ENCODE measurements at regions not wholly inside any gene's neighbourhood (a gene's known extent, or its start where the extent isn't known, plus 50 kb on each side); places are given as distances from the start of the nearest gene placed in this dataset.
"Not testable (repeated sequence)": the region's sequence is repeated elsewhere in the genome, so short reads cannot be mapped to it uniquely, and the experiment has no call there.

DNA sequence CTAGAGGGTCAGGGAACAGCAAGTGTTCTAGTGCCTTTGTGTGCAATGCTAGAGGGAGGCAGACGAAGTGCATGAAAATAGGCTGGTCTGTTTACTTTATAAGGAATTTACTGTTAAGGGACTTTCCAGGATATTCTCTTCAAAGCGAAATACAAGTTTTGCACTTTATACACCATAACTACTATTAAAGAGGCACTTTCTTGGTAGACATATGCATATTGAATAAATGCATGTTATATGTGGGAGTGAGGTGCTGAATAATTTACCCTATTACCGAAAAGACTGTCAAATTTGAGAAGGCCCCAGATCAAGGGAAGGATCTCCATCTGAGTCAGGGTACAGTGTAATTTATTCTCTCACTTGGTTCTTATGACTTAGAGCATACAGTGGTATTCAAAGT, 310.5 kb downstream of the S1PR1 start:
- DNase-seq (ENCODE audit: low read depth in 2 of 2) = no peak

GRCh38 chr1:101548376-101548775, 311.6 kb downstream of the S1PR1 start:
- DNase-seq (ENCODE audit: low read depth in 2 of 2) = no peak

GRCh38 chr1:101550581-101550980, 313.8 kb downstream of the S1PR1 start:
- DNase-seq (ENCODE audit: low read depth in 2 of 2) = no peak

DNA sequence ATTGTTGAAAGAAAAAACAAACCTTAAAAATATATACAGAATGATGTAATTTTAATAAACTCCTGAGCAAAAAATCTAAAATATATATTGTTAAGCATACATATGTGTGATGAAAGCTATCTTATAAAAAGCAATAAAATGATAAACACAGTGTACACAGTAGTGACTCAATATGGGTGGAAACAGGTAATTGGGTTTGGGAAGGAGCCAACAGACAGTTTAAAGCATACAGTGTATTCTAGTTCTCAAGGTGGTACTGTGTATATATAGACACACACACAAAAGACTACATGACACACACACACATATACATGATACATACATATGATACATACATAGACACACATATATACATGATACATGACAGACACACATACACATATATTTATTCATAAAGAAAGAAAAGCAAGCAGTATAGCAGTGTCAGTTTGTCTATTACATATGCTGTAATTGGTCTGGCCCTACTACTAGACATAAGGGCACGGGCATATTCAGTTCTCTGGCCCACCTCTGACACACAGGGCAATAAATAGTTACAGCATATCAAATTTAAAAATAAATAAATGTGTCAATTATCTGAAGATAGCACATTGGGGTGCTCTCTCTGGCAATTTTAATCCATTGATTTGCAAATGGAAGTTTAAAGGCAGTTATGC, 330.2 kb downstream of the S1PR1 start:
- DNase-seq (ENCODE audit: low read depth in 2 of 2) = no peak

- peak; percentile 5 to 29 for DNase-seq (ENCODE audit: low read depth in 2 of 2)
Observed at GRCh38 chr1:101567582-101568189, 330.9 kb downstream of the S1PR1 start.

DNA sequence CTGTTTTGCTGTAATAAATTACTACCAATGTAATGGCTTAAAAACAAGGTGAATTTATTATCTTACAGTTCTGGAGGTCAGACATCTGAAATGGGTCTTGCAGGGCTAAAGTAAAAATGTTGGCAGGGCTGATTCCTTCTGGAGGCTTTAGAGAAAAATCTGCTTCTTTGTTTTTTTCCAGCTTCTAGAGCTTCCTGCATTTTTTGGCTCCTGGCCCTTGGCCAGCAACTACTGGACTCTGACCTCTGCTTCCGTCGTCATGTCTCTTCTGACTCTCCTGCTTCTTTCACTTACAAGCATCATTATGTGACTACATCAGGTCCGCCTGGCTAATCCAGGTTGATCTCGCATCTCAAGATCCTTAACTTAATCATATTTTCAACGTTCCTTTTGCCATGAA, 350.9 kb downstream of the S1PR1 start:
- no peak for DNase-seq (ENCODE audit: low read depth in 2 of 2)

- DNase-seq (ENCODE audit: low read depth in 2 of 2) = no peak
Observed at GRCh38 chr1:101588677-101589076, 351.9 kb downstream of the S1PR1 start.

DNA sequence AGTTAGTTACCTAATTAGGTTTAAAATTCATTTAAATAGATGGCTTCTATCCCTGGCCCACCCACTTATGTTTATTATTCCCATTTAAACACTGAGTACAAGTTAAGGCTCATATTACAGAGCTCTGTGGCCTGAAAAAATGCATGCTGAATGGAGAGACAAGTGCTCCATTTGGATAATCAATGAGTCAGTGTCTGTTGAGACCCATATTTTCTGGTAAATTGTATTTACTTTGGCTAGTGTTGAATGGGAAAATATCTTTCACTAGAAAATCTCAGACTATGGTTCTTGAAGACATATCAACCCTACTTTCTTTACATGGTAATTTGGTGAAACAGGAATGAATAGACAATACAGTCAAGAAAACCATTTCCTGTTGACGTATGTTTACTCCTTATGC, 356.0 kb downstream of the S1PR1 start:
- DNase-seq (ENCODE audit: low read depth in 2 of 2) = no peak

GRCh38 chr1:101595881-101596374, 359.1 kb downstream of the S1PR1 start:
- no peak for DNase-seq (ENCODE audit: low read depth in 2 of 2)

GRCh38 chr1:101600615-101601014, 363.8 kb downstream of the S1PR1 start:
- not testable (repeated sequence) for DNase-seq (ENCODE audit: low read depth in 2 of 2)

DNA sequence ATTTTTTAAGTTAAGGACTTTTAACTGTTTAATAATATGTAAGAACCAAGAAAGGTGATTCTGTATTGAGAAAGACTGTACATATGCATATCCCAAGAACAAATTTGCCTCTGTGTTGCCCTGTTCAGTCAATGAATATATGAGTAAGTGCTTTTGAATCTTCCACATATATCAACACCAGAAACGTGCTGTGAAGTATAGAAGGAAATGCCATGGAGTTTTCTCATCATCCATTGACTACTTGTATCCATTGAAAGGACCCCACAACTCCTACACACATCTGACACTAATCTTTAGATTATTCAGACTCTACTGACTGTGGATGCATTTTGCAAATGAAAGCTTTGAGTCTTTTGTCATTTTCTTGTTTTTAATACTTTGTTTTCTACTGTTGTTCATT, 366.9 kb downstream of the S1PR1 start:
- no peak for DNase-seq (ENCODE audit: low read depth in 2 of 2)

DNA sequence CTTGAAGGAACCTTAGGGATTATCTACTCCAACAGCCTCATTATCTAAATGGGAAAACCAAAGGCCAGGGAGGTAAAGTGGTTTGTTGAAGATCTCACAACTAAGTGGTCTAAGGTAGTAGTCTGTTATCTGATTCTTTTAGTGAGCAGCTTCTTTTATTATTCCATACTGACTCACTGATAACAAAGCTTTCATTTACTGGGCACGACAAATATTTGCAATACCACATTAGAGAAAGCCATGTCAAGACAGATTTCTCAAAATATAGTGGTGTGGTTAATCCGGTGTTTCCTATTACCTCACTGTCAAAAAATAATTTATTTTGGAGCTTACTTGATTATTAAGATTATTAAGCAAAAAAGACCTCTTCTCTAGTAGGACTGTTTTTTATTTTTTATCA, 369.1 kb downstream of the S1PR1 start:
- no peak for DNase-seq (ENCODE audit: low read depth in 2 of 2)

DNA sequence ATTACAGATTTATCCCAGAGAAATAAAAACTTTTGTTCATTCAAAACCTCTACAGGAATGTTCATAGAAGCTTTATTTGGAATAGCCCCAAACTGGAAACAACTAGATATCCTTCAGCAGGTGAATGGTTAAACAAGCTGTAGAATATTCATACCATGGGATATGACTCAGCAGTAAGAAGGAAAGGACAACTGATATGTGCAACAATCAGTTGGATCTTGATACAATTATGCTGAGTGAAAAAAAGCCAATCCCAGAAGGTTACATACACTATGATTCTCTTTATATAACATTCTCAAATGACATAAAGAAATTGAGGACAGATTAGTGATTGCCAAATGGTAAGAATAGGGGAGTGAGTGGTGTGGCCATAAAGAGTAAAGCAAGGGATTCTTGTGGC, 376.7 kb downstream of the S1PR1 start:
- no peak for DNase-seq (ENCODE audit: low read depth in 2 of 2)

- no peak for DNase-seq (ENCODE audit: low read depth in 2 of 2)
Observed at GRCh38 chr1:101618900-101619299, 377.8 kb downstream of the OLFM3 start.

DNA sequence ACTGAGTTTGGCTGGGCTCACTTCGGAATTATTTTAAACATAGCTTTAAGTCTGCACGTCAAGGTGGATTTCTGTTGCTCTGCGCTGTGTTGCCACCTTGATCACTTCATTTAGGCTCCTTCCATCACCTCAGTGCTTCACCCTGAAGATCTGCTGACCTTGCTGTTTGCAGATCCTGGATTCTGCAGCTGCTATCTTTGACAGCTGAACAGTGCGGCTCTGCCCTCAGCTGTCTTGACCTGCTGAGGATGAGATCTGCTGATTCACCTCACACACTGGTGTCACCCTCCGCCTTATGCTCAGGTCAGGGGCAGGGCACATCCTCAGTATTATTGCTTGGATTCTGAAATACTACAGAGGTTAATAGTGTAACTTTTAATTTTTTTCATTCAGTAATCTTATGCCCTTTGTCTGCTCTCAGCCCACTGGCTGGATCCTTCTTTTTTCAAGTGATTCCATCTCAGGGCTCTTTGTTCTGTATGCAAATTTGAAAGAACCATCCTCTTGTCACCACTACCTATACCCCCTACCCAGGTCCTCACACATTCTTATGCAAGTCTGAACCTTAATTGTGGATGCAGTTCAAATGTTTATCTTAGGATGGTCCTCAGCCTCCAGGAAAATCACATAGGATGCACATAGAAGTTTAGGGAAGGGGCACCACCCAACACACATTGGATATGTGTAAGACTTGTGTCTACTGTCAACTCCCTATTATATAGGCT, 364.0 kb downstream of the OLFM3 start:
- DNase-seq (ENCODE audit: low read depth in 2 of 2) = no peak

DNA sequence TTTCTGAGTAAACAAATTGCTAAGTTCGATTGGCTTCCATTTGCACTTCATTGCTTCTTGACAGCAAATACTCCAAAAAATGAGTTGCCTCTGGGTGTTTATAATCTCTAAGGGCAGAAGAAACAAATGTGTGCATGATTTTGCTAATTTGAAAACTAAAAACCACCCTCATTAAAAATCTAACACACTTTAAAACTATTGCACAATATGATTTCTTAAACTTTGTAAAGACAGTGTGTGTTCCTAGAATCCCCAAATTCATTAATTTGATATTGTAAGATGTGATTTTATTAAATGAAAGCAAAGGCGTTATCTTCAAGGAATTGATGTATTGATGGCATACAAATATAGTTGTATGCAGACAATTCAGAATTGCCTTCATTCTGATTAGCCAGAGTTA, 350.9 kb downstream of the OLFM3 start:
- DNase-seq (ENCODE audit: low read depth in 2 of 2) = no peak

DNA sequence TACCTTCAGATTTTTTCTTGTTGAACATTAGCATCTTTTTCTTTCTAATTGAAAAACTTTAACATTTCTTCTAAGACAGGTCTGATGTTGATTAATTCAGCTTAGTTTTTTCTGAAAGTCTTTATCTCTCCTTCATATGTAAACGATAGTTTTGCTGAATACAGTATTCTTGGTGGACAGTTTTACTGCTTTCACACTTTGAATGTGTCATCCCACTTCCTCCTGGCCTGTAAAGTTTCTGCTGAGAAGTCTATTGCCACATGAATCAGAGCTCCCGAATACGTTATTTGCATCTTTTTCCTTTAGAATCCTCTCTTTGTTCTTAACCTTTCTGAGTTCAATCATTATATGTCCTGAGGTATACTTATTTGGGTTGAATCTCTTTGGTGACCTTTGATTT, 344.2 kb downstream of the OLFM3 start:
- DNase-seq (ENCODE audit: low read depth in 2 of 2) = no peak

DNA sequence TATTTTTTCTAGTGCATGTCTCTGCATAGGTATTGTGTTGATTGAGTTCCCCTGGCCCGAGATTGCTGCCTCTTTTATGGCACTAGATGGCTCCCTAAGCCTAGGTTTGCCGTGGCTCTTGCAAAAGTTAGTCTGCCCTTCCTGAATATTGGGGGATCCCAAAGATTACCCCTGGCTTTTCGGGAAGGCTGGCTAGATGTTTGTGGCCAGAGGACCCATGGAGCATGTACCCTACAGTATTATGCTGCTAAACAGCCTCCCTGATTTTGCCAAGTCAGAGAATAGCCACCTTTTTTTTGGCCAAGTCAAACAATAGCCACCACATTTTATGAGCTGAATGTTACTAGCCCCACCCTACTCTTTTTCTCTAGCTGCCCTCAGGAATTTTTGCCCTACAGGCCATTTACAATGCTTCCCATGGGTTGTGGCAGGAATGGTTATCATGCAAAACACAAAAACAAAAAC, 343.2 kb downstream of the OLFM3 start:
- no peak for DNase-seq (ENCODE audit: low read depth in 2 of 2)

DNA sequence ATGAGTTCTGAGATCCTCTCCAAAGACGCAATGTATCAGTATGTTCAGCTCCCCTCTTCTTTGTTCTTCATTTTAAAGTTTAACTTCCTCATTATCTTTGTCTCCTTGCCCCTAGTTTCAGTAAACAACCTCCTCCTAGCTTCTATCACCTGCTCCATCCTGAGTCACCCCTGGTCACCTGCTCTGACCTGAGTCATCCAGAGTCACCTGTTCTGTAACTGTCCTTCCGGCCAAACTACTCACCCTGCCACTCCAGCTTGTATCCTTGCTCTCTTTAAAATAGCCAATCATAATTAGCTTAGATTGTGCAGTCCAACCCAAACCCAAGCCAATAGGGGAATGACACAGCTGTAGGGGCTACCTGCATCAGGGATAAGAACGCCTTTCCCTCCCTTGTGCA, 332.0 kb downstream of the OLFM3 start:
- DNase-seq (ENCODE audit: low read depth in 2 of 2) = no peak

DNA sequence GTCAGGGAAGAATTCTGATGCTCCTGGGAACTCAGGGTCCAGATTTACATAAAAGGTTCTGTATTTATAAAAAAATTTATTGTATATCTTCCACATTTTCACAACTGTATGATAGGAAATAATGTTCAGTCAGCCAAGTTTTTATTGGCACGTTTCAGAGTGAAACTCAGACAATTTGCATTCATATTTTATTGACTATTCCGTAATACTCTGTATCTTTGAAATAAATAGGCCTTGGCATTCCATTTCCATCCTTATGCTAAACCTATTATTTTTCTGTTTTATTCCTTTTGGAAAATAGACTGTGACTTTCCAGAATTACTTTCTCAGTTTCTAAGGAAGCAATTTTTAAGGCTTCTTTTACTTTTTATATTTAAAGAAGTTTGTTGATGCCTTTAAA, 329.0 kb downstream of the OLFM3 start:
- no peak for DNase-seq (ENCODE audit: low read depth in 2 of 2)

DNA sequence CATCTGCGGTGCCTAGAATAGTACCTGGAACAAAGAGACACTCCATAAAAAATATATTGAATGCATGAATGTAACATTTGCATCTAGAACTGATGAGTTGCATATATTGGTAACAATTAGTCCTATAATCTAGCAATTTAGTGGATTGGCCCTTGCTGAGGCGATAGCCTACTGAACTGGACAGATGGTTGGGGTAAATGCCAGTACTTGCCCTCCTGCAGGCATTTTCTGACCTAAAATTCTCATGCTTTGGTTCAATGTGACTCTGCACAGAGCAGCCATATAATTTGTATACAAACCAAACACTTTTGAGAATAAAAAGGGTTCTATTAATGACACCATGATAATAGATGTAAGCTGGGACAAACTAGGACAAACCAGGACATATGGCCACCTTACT, 313.6 kb downstream of the OLFM3 start:
- no peak for DNase-seq (ENCODE audit: low read depth in 2 of 2)

DNA sequence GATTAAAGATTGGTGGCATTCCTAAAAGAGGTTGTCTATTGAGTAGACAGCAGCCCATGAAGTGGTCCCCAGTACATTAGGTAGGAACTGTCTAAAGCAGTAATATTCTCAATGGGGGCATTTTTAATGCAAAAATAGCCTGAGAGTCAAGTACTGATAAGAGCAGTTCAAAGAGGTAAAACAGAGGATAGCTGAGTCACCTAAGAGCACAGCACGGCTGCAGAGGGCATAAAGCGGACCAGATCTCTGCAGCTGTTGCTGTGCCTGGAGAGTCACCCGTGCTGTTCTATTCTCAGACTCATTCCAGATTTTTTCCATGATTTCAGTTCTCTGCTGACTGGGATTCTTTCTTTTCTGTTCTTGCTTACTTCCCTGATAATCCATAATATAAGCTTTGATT, 313.2 kb downstream of the OLFM3 start:
- no peak for DNase-seq (ENCODE audit: low read depth in 2 of 2)

GRCh38 chr1:101697072-101697471, 299.7 kb downstream of the OLFM3 start:
- DNase-seq (ENCODE audit: low read depth in 2 of 2) = no peak
